B cell (primary cell): ENCODE measurements at regions not wholly inside any gene's neighbourhood (a gene's known extent, or its start where the extent isn't known, plus 50 kb on each side); places are given as distances from the start of the nearest gene placed in this dataset.

ENCODE experiments used
- EZH2 ChIP-seq: IDR thresholded peaks from 2 replicates; pipeline ENCODE4 v1.6.1; 2012; ENCODE audit warnings: borderline replicate concordance, low read depth, mild to moderate bottlenecking, moderate library complexity, low read length; ENCODE audit not compliant: insufficient read depth, poor library complexity, severe bottlenecking
- TF ChIP-seq, protein P1 (sequence below): fragments of 200-600 bp; IDR thresholded peaks from one replicate; pipeline ENCODE4 v1.8.0; 2022; ENCODE audit warnings: antibody characterized with exemption, mild to moderate bottlenecking

DNA sequence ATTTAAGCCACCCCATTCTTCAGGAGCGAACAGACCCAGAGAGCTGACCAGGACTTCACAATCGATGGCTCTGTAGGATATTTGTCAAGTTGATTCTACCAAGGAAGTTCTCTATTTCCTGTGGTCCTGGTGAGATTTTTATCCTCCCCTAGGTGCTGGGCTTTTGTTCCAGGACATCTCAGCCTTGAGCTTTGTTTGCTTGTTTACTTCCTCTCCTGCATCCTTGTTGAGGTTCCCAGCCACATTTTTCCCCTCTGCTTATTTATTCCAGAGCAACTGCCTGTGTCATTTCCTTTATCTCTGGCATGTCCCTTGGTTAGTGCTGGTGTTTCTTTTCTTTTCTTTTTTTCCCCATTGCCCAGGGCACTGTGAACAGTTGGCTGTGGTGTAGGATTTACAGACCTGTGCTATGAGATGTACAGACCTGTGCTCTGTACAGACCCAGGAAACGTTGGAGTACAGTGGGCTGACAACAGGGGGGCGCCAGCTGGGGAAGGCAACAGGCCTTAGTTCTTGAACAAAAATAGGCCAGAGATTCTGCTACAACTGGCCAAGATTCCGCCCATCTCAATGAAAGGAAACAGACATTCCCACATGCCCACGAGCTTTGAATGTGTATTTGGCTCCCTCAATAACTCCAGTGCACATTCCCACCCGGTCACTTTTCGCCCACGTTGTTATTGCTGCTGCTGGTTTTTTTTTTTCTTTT lies 235.9 kb upstream of the DDI1 start:
- TF ChIP-seq, protein P1, sequence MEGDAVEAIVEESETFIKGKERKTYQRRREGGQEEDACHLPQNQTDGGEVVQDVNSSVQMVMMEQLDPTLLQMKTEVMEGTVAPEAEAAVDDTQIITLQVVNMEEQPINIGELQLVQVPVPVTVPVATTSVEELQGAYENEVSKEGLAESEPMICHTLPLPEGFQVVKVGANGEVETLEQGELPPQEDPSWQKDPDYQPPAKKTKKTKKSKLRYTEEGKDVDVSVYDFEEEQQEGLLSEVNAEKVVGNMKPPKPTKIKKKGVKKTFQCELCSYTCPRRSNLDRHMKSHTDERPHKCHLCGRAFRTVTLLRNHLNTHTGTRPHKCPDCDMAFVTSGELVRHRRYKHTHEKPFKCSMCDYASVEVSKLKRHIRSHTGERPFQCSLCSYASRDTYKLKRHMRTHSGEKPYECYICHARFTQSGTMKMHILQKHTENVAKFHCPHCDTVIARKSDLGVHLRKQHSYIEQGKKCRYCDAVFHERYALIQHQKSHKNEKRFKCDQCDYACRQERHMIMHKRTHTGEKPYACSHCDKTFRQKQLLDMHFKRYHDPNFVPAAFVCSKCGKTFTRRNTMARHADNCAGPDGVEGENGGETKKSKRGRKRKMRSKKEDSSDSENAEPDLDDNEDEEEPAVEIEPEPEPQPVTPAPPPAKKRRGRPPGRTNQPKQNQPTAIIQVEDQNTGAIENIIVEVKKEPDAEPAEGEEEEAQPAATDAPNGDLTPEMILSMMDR: no peak
- no peak for TF ChIP-seq EZH2
